Activated CD4-positive, alpha-beta T cell treated with anti-CD3 and anti-CD28 coated beads, Interleukin-2, amount 10 ng/mL, durations not matched to agents 24 days and 14 days (primary cell): ENCODE measurements at regions not wholly inside any gene's neighbourhood (a gene's known extent, or its start where the extent isn't known, plus 50 kb on each side); places are given as distances from the start of the nearest gene placed in this dataset.

ENCODE experiments used
- DNase-seq: peaks from one replicate; pipeline ENCODE4 v3.0.0; 2022
- H3K27ac Mint-ChIP-seq: one replicate; pipeline ENCODE4 v1.8.0; 2022; ENCODE audit warnings: mild to moderate bottlenecking, mixed read lengths
- H3K27me3 Mint-ChIP-seq: one replicate; pipeline ENCODE4 v1.8.0; 2022; ENCODE audit warnings: mixed read lengths
- H3K36me3 Mint-ChIP-seq: one replicate; pipeline ENCODE4 v1.8.0; 2022; ENCODE audit warnings: low read depth, mild to moderate bottlenecking, mixed read lengths
- H3K4me1 Mint-ChIP-seq: one replicate; pipeline ENCODE4 v1.8.0; 2021; ENCODE audit warnings: mixed read lengths
- H3K4me3 Mint-ChIP-seq: one replicate; pipeline ENCODE4 v1.8.0; 2022; ENCODE audit warnings: mild to moderate bottlenecking, moderate library complexity, mixed read lengths
- H3K9me3 Mint-ChIP-seq: one replicate; pipeline ENCODE4 v1.8.0; 2021; ENCODE audit warnings: mixed read lengths
- intact Hi-C: fragments of 100-400 bp; cut with micrococcal nuclease; formaldehyde crosslinking; loops from one replicate; pipeline ENCODE4 v1.15.1; 2023

DNA sequence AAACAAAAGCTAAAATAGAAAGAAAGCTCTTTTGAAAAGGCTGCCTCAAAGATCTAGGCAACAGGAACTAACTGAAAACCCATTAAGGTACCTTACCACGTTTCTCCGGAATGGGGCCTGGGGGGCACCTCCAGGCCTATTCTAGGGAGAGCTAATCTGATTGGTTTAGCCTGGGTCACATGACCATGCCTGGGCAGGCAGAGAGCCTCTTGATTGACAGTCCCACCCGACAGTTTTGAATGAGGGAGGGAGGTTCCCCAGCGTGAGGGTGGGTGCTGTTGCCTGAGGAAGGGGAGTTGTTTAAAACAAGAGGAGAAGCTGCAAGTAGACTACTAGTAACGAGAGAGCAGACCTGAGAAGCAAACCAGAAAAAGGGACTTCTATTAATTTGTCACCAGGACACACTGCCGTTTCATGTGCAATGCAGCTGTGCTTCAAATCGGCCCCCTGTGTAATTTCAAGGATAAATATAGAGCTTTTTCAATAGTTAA, 143.4 kb upstream of the HS3ST2 start:
- H3K9me3 Mint-ChIP-seq = no peaks in the 10 kb centered on the region
- no peaks in the 10 kb centered on the region for H3K36me3 Mint-ChIP-seq
- DNase-seq = peak; percentile 72
- H3K27ac Mint-ChIP-seq = no peak overlapping the region
- intact Hi-C loops = no loop called here
- no peaks in the 10 kb centered on the region for H3K27me3 Mint-ChIP-seq
- no peak overlapping the region for H3K4me3 Mint-ChIP-seq
- H3K4me1 Mint-ChIP-seq = no peaks in the 10 kb centered on the region

DNA sequence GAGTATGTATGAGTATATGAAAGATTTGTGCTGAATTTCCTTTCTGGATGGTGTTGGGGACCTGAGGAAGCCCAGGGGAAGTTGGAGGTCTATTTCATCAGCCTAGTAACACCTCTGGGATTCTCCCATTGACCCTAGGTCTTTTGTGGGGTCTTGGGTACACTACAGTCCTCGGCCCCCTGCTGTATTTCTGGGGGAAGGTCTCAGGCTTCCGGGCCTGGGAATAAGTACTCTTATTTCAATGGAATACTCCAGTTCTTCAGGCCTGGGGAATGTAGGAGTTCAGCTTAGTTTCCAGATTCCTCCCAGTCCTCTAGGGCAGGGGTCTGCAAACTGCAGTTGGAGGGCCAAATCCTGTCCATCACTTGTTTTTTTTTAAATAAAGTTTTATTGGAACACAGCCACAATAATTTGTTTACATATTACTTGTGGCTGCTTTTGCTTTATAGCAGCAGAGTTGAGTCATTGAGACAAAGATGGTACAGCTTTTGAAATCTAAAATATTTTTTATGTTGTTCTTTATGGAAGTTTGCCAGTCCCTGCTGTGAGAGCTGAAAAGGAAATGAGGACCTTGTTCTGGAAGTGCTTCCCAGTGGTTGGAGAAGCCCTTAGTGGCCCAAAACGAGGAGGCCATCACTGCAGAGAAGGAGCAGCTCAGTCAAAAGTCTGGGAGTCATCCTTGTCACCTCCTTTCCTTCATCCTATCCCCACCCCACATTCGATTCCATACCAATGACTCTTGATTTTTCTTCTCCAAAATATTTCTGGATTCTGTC, 142.5 kb upstream of the HS3ST2 start:
- intact Hi-C loops = no loop called here
- Mint-ChIP-seq H3K9me3 (no peaks in the 10 kb centered on the region), H3K4me1 (no peaks in the 10 kb centered on the region), H3K27me3 (no peaks in the 10 kb centered on the region), H3K36me3 (no peaks in the 10 kb centered on the region), H3K27ac (no peak overlapping the region), H3K4me3 (no peak overlapping the region)
- DNase-seq = no peak

DNA sequence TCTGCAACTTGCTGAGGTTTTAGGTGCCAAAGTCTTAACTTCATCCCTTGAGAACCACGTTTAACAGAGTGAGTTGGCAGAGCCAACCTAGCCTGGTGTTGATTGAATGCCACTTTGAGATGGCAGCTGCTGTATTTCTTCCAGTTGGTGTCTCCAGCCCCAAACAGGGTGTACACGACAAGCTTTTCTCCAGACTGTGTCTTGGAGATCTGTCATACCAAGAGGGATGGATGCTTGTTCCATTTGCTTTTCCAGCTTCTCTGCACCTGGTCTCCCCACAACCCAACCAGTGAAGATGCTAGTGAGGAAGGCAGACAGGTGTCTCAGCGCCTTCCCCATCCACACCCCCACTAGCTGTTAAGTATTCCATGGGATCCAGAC, 141.1 kb upstream of the HS3ST2 start:
- no peak overlapping the region for H3K4me3 Mint-ChIP-seq
- no peaks in the 10 kb centered on the region for H3K36me3 Mint-ChIP-seq
- no peak for DNase-seq
- H3K27ac Mint-ChIP-seq = no peak overlapping the region
- H3K4me1 Mint-ChIP-seq = no peaks in the 10 kb centered on the region
- H3K27me3 Mint-ChIP-seq = no peaks in the 10 kb centered on the region
- intact Hi-C loops = no loop called here
- no peaks in the 10 kb centered on the region for H3K9me3 Mint-ChIP-seq

DNA sequence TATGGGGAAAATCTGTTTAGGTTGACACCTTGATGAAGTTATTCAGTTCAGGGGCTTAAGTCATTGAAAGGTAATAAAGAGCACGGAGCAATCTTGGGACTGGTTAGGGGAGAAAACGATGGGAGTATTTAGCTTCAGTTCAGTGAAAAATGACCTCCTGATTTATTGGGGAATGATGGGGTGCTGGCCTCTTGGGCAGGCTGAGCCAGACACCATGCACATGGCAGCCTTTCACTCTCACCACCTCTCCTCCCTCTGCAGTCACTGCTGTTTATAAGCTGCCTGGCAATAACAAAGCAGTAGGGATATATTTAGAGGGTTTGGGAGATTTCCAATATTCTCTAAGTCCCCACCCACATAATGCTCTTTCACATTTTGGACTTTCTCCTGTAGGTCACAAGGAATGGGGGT, 140.5 kb upstream of the HS3ST2 start:
- H3K27me3 Mint-ChIP-seq = no peaks in the 10 kb centered on the region
- H3K9me3 Mint-ChIP-seq = no peaks in the 10 kb centered on the region
- no peaks in the 10 kb centered on the region for H3K4me1 Mint-ChIP-seq
- H3K4me3 Mint-ChIP-seq = no peak overlapping the region
- no peaks in the 10 kb centered on the region for H3K36me3 Mint-ChIP-seq
- DNase-seq = no peak
- intact Hi-C loops = no loop called here
- H3K27ac Mint-ChIP-seq = no peak overlapping the region

- Mint-ChIP-seq H3K27me3 (no peaks in the 10 kb centered on the region), H3K4me3 (no peak overlapping the region), H3K27ac (no peak overlapping the region), H3K36me3 (no peaks in the 10 kb centered on the region), H3K9me3 (no peaks in the 10 kb centered on the region), H3K4me1 (no peaks in the 10 kb centered on the region)
- intact Hi-C loops = no loop called here
- no peak for DNase-seq
Measured at GRCh38 chr16:22674832-22675191, 139.2 kb upstream of the HS3ST2 start.

GRCh38 chr16:22675745-22676540, 138.0 kb upstream of the HS3ST2 start:
- Mint-ChIP-seq H3K27ac (no peak overlapping the region), H3K4me1 (no peaks in the 10 kb centered on the region), H3K4me3 (no peak overlapping the region), H3K9me3 (no peaks in the 10 kb centered on the region), H3K27me3 (no peaks in the 10 kb centered on the region), H3K36me3 (no peaks in the 10 kb centered on the region)
- intact Hi-C loops = no loop called here
- DNase-seq = no peak

DNA sequence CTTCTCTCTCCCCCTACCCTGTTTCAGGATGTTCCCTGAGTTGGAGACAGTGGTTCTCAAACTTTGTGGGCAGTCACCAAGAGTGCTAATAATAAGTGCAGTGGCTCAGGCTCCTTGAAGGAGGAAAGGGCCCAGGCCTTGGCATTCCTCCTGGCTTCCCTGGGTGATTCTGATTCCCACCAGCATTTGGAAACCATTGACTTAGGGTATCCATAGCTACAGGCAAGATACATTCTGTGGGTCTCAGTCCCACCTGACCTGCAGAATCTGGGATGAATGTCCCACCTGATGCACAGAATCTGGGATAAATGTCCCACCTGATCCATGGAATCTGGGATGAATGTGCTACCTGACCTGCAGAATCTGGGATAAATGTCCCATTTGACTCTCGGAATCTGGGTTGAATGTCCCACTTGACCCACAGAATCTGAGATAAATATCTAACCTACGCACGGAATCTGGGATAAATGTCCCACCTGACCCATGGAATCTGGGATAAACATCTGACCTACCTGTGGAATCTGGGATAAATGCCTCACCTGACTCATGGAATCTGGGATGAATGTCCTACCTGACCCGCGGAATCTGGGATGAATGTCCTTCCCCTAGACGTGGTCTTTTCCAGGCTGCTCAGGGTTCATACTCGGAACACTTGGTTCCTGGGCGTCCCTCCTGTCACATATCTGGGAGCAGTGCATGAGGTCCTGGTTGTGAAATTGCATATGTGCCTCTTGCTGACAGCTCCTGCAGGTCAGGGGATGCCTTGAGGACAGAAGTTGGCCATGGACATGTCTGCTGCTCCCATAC, 136.7 kb upstream of the HS3ST2 start:
- H3K4me1 Mint-ChIP-seq = no peaks in the 10 kb centered on the region
- no peak overlapping the region for H3K27ac Mint-ChIP-seq
- H3K27me3 Mint-ChIP-seq = no peaks in the 10 kb centered on the region
- no peaks in the 10 kb centered on the region for H3K36me3 Mint-ChIP-seq
- no peak for DNase-seq
- no peak overlapping the region for H3K4me3 Mint-ChIP-seq
- no peaks in the 10 kb centered on the region for H3K9me3 Mint-ChIP-seq
- intact Hi-C loops = no loop called here

GRCh38 chr16:22678311-22678710, 135.7 kb upstream of the HS3ST2 start:
- Mint-ChIP-seq H3K9me3 (no peaks in the 10 kb centered on the region), H3K36me3 (no peaks in the 10 kb centered on the region), H3K4me3 (no peak overlapping the region), H3K27ac (no peak overlapping the region), H3K27me3 (no peaks in the 10 kb centered on the region), H3K4me1 (no peaks in the 10 kb centered on the region)
- DNase-seq = no peak
- intact Hi-C loops = no loop called here

DNA sequence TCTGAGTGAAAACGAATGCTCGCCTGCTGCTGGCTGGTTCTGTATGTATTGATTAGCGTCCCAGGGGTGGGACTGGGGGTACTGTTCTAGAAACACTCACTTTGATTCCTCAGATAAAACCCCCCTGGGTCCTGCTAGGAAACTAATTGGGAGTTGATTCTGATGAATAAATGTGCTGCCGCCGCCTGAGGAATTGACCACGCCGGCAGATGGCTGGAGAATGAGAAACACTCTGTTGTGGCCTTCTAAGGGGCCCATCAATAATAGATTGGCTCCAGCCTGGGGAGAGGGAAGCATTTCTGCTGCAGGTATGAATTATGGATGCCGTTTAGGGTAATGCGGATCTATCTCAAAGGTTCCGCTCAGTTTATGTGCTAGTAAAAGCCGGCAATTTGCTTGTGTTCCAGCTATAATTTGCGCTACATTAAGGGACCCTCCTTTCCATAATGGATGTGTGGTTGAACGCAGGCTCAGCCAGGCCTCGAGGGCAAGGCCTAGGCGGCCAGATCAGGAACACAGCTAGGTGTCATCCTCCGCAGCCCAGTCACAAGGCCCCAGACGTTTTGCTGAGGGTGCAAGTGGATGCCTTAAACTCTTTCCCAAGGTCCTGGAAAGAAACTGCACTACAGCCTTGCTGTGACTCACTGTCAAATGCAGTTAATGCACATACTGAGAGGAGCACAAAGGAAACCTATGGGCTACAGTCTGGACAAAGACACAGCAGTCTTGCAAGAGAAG, 132.2 kb upstream of the HS3ST2 start:
- H3K27me3 Mint-ChIP-seq = peaks cover 3% of the 10 kb centered on the region
- DNase-seq = no peak
- H3K9me3 Mint-ChIP-seq = peaks cover 4% of the 10 kb centered on the region
- no peaks in the 10 kb centered on the region for H3K36me3 Mint-ChIP-seq
- H3K4me1 Mint-ChIP-seq = peaks cover 6% of the 10 kb centered on the region
- intact Hi-C loops = no loop called here
- H3K4me3 Mint-ChIP-seq = no peak overlapping the region
- no peak overlapping the region for H3K27ac Mint-ChIP-seq

- no peak overlapping the region for H3K4me3 Mint-ChIP-seq
- no peak for DNase-seq
- H3K27ac Mint-ChIP-seq = no peak overlapping the region
- intact Hi-C loops = no loop called here
- H3K27me3 Mint-ChIP-seq = peaks cover 3% of the 10 kb centered on the region
- H3K9me3 Mint-ChIP-seq = peaks cover 7% of the 10 kb centered on the region
- peaks cover 6% of the 10 kb centered on the region for H3K4me1 Mint-ChIP-seq
- no peaks in the 10 kb centered on the region for H3K36me3 Mint-ChIP-seq
Measured at GRCh38 chr16:22683258-22683657, 130.7 kb upstream of the HS3ST2 start.

DNA sequence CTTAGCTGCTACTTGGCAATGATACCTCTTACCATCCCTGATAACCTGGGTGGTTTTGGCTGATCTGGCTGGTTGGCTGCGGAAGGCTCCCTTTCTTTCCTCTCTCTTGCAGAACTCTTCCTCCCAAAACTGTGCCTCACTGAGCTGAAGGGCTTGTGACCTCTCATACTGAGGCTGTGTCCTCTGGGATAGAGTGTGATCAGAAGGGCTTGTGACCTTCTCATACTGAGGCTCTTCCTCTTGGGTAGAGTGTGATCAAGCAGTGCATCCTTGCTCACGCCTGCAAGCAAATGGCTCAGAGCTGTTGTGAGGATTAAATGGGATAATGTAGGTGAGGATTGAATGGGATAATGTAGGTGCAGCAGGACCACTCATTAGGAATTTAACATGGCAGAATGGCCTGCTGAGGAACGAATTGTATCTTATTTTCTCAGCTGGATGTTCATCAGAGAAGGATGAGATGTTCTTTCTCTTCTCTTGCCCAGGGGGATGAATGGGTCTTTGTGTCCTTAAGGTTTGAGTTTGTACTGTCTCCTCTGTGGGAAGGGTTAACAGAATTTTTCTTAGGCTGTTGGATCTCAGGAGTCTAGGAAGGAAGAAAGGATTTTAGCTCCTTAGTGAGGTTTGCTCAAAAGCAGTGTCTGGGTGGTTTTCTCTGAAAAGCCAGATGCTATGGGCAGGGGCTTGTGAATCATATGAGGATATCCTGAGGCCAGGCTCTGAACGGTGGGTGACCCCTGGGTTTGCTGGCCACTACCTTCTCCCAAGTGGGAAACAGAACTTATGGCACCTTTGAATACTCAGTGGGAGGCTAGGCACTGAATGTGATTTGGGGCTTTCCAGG, 130.0 kb upstream of the HS3ST2 start:
- Mint-ChIP-seq H3K27me3 (peaks cover 3% of the 10 kb centered on the region), H3K36me3 (no peaks in the 10 kb centered on the region), H3K27ac (no peak overlapping the region), H3K4me1 (peaks cover 6% of the 10 kb centered on the region), H3K4me3 (no peak overlapping the region), H3K9me3 (peaks cover 7% of the 10 kb centered on the region)
- intact Hi-C loops = no loop called here
- peak; percentile 56 for DNase-seq

GRCh38 chr16:22684574-22685458, 129.1 kb upstream of the HS3ST2 start:
- peak; percentile 54 for DNase-seq
- intact Hi-C loops = no loop called here
- Mint-ChIP-seq H3K27ac (no peak overlapping the region), H3K27me3 (peaks cover 3% of the 10 kb centered on the region), H3K4me3 (no peak overlapping the region), H3K9me3 (peaks cover 7% of the 10 kb centered on the region), H3K36me3 (no peaks in the 10 kb centered on the region), H3K4me1 (peaks cover 6% of the 10 kb centered on the region)
